Transverse colon (tissue), 4 donors: ENCODE measurements at regions not wholly inside any gene's neighbourhood (a gene's known extent, or its start where the extent isn't known, plus 50 kb on each side); places are given as distances from the start of the nearest gene placed in this dataset.

Experiments
- DNase-seq: peaks from one replicate; pipeline ENCODE4 v3.0.0-alpha.2; 2019
- H3K27ac ChIP-seq, 4 donors: fragments of 200-600 bp; sonication (generic); 2 replicates each; pipeline ENCODE4 v1.5.1; 2016 to 2018; ENCODE audit warnings: inconsistent platforms in 4 of 4
- H3K27me3 ChIP-seq: fragments of 200-600 bp; sonication (generic); 2 replicates; pipeline ENCODE4 v1.5.1; 2017; ENCODE audit warnings: inconsistent platforms
- H3K36me3 ChIP-seq, 4 donors: fragments of 200-600 bp; sonication (generic); 2 replicates each; pipeline ENCODE4 v1.5.1; 2017 to 2019; ENCODE audit warnings: inconsistent platforms in 4 of 4
- H3K4me1 ChIP-seq, 4 donors: fragments of 200-600 bp; sonication (generic); 2 replicates each; pipeline ENCODE4 v1.5.1; 2017 to 2020; ENCODE audit warnings: inconsistent platforms in 4 of 4
- H3K4me3 ChIP-seq, 4 donors: fragments of 200-600 bp; sonication (generic); 1 replicate in 1 of 4; 2 replicates in 3 of 4; pipeline versions ENCODE4 v1.5.1 to v1.6.1; 2017 to 2019; ENCODE audit warnings: inconsistent platforms in 4 of 4
- H3K9me3 ChIP-seq, 2 donors: fragments of 200-600 bp; sonication (generic); 2 replicates each; pipeline ENCODE4 v1.5.1; 2017 to 2019; ENCODE audit warnings: inconsistent platforms in 2 of 2
- CTCF ChIP-seq, 5 experiments: fragments of 200-600 bp in 3 of 5; fragments of 450-650 bp in 2 of 5; sonication (generic) in 3 of 5; IDR thresholded peaks; 1 replicate in 2 of 5; 2 replicates in 3 of 5; pipeline ENCODE4 v1.5.1; 2016 to 2017; ENCODE audit warnings: antibody characterized with exemption in 5 of 5, inconsistent platforms in 3 of 5, mild to moderate bottlenecking in 2 of 5, moderate library complexity in 1 of 5
- EP300 ChIP-seq: sonication (generic); formaldehyde crosslinking; IDR thresholded peaks from one replicate; pipeline ENCODE4 v1.6.1; 2017; ENCODE audit warnings: antibody characterized with exemption, low read depth
- POLR2A ChIP-seq: fragments of 450-650 bp; IDR thresholded peaks from one replicate; pipeline ENCODE4 v1.6.1; 2016; ENCODE audit warnings: antibody characterized with exemption, mild to moderate bottlenecking, moderate library complexity
- POLR2AphosphoS5 ChIP-seq, 3 donors: sonication (generic); formaldehyde crosslinking; IDR thresholded peaks; one replicate each; pipeline ENCODE4 v1.6.1; 2016; ENCODE audit warnings: antibody characterized with exemption in 3 of 3
- WGBS, 2 donors: methylation state at CpG; one replicate each; pipeline ENCODE4 v1.1.5; 2018; ENCODE audit warnings: low coverage in 1 of 2; 5-methylcytosine and 5-hydroxymethylcytosine counted together
- in situ Hi-C, 4 donors: fragments of 200-750 bp; cut with MboI; loops; one replicate each; pipeline versions ENCODE4 v1.15.0 to v1.15.1; 2017; ENCODE audit warnings: low sequenced_read_pairs in 3 of 4, low pct_ligation_motif_present in 1 of 4, low pct_unique_long_range_greater_than_20kb in 1 of 4
- intact Hi-C: fragments of 100-400 bp; cut with DNase I; formaldehyde crosslinking; loops from one replicate; pipeline ENCODE4 v1.15.1; 2023; ENCODE audit warnings: low total_unique reads

GRCh38 chrX:19285857-19286256 lies 57.9 kb upstream of the PDHA1 start:
- H3K4me3 ChIP-seq, result no peak overlapping the region
- no peaks in the 10 kb centered on the region for H3K36me3 ChIP-seq
- no peaks in the 10 kb centered on the region for H3K4me1 ChIP-seq
- no peaks in the 10 kb centered on the region for H3K27me3 ChIP-seq
- in situ Hi-C loops (no loop called here), intact Hi-C loops (loop anchor here (5.0 kb wide), 1 partner anchor 1046 kb away; no protein-coding TSS in a partner anchor)
- no peaks in the 10 kb centered on the region for H3K9me3 ChIP-seq
- no peak overlapping the region for H3K27ac ChIP-seq
- DNase-seq, result no peak
- TF ChIP-seq POLR2AphosphoS5 (IDR thresholded peaks at IDR 0.05), result no peak
- no peak for TF ChIP-seq EP300
- no peak for TF ChIP-seq POLR2A
- no peak for TF ChIP-seq CTCF (IDR thresholded peaks at IDR 0.05)

GRCh38 chrX:19291086-19291485 lies 52.6 kb upstream of the PDHA1 start:
- TF ChIP-seq CTCF (IDR thresholded peaks at IDR 0.05), result no peak
- TF ChIP-seq EP300, result no peak
- no peak for TF ChIP-seq POLR2AphosphoS5 (IDR thresholded peaks at IDR 0.05)
- TF ChIP-seq POLR2A, result no peak
- Histone ChIP-seq H3K36me3 (no peaks in the 10 kb centered on the region), H3K27ac (no peak overlapping the region), H3K4me3 (no peak overlapping the region), H3K9me3 (no peaks in the 10 kb centered on the region), H3K4me1 (no peaks in the 10 kb centered on the region), H3K27me3 (no peaks in the 10 kb centered on the region)
- 17 to 80% methylated on average over 1 to 5 of the region's 5 CpGs for WGBS, 2 donors
- DNase-seq, result no peak
- intact Hi-C loops (no loop called here), in situ Hi-C loops (no loop called here)

- H3K27me3 ChIP-seq, result no peaks in the 10 kb centered on the region
- no peak overlapping the region for H3K4me3 ChIP-seq
- H3K36me3 ChIP-seq, result no peaks in the 10 kb centered on the region
- H3K4me1 ChIP-seq, result no peaks in the 10 kb centered on the region
- no peak for TF ChIP-seq CTCF (IDR thresholded peaks at IDR 0.05)
- no peak for TF ChIP-seq POLR2AphosphoS5 (IDR thresholded peaks at IDR 0.05)
- no peak for TF ChIP-seq POLR2A
- TF ChIP-seq EP300, result no peak
- in situ Hi-C loops, result no loop called here
- DNase-seq, result no peak
- no peaks in the 10 kb centered on the region for H3K9me3 ChIP-seq
- WGBS, 2 donors, result 74% methylated on average over 6 of the region's 6 CpGs; no CpG with 5 or more reads in 1 of the 2 donors
- H3K27ac ChIP-seq, result no peak overlapping the region
- intact Hi-C loops, result no loop called here
Observed at GRCh38 chrX:19293606-19294325, 50.0 kb upstream of the PDHA1 start.
